ENCODE measurements at regions not wholly inside any gene's neighbourhood (a gene's known extent, or its start where the extent isn't known, plus 50 kb on each side); places are given as distances from the start of the nearest gene placed in this dataset.

DNA sequence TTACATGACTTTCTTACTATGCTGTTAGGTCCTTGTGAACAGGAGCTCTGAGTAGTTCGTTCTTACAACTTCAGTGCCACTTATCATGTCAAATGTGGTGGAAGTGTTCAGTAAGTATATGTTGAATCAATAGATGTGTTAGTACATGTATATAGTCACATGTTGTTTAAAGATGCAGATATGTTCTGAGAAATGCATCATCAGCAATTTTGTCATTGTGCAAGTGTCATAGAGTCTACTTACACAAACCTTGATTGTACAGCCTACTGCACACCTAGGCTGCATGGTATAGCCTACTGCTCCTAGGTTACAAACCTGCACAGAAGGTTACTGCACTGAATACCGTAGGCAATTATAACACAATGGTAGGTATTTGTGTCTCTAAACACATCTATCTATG lies 174.8 kb downstream of the GPR37 start:
- TF ChIP-seq, protein P1, sequence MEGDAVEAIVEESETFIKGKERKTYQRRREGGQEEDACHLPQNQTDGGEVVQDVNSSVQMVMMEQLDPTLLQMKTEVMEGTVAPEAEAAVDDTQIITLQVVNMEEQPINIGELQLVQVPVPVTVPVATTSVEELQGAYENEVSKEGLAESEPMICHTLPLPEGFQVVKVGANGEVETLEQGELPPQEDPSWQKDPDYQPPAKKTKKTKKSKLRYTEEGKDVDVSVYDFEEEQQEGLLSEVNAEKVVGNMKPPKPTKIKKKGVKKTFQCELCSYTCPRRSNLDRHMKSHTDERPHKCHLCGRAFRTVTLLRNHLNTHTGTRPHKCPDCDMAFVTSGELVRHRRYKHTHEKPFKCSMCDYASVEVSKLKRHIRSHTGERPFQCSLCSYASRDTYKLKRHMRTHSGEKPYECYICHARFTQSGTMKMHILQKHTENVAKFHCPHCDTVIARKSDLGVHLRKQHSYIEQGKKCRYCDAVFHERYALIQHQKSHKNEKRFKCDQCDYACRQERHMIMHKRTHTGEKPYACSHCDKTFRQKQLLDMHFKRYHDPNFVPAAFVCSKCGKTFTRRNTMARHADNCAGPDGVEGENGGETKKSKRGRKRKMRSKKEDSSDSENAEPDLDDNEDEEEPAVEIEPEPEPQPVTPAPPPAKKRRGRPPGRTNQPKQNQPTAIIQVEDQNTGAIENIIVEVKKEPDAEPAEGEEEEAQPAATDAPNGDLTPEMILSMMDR (IDR thresholded peaks at IDR 0.05), result no peak
- no peak for TF ChIP-seq POLR2A (IDR thresholded peaks at IDR 0.05)
